ENCODE measurements at regions not wholly inside any gene's neighbourhood (a gene's known extent, or its start where the extent isn't known, plus 50 kb on each side); places are given as distances from the start of the nearest gene placed in this dataset.

DNA sequence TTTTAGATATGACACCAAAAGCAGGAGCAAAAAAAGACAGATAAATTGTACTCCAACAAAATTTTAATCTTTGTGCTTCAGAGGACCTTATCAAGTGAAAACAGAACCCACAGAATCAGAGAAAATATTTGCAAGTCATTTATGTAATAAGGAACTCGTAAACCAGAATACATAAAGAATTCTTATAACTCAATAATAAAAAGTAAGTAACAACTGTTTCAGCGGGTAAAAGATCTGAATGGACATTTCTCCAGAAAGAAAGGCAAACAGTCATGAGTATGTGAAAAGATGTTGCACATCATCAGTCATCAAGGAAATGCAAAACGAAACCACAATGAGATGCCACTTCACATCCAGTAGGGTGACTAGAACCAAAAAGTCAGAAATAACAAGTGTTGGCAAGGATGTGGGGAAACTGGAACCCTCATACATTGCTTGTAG, 167.7 kb upstream of the KCTD7 start:
- TF ChIP-seq, protein P1, sequence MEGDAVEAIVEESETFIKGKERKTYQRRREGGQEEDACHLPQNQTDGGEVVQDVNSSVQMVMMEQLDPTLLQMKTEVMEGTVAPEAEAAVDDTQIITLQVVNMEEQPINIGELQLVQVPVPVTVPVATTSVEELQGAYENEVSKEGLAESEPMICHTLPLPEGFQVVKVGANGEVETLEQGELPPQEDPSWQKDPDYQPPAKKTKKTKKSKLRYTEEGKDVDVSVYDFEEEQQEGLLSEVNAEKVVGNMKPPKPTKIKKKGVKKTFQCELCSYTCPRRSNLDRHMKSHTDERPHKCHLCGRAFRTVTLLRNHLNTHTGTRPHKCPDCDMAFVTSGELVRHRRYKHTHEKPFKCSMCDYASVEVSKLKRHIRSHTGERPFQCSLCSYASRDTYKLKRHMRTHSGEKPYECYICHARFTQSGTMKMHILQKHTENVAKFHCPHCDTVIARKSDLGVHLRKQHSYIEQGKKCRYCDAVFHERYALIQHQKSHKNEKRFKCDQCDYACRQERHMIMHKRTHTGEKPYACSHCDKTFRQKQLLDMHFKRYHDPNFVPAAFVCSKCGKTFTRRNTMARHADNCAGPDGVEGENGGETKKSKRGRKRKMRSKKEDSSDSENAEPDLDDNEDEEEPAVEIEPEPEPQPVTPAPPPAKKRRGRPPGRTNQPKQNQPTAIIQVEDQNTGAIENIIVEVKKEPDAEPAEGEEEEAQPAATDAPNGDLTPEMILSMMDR (IDR thresholded peaks at IDR 0.05): no peak
- TF ChIP-seq POLR2AphosphoS5 (IDR thresholded peaks at IDR 0.05) (no peak), EP300 (IDR thresholded peaks at IDR 0.05) (no peak), POLR2A (IDR thresholded peaks at IDR 0.05) (no peak)

Measured in suprapubic skin (tissue), 4 donors.